ENCODE measurements at regions not wholly inside any gene's neighbourhood (a gene's known extent, or its start where the extent isn't known, plus 50 kb on each side); places are given as distances from the start of the nearest gene placed in this dataset.

GRCh38 chr1:82775406-82776000 is 974.8 kb downstream of the ADGRL2 start:
- intact Hi-C loops (cut with DNase I), result no loop called here
- H3K27me3 ChIP-seq (ENCODE audit: control insufficient read depth, insufficient read depth, low read length), result no peaks in the 10 kb centered on the region
- H3K9ac ChIP-seq (ENCODE audit: low read length in 3 of 3), result no peak overlapping the region
- TF ChIP-seq, protein P1, sequence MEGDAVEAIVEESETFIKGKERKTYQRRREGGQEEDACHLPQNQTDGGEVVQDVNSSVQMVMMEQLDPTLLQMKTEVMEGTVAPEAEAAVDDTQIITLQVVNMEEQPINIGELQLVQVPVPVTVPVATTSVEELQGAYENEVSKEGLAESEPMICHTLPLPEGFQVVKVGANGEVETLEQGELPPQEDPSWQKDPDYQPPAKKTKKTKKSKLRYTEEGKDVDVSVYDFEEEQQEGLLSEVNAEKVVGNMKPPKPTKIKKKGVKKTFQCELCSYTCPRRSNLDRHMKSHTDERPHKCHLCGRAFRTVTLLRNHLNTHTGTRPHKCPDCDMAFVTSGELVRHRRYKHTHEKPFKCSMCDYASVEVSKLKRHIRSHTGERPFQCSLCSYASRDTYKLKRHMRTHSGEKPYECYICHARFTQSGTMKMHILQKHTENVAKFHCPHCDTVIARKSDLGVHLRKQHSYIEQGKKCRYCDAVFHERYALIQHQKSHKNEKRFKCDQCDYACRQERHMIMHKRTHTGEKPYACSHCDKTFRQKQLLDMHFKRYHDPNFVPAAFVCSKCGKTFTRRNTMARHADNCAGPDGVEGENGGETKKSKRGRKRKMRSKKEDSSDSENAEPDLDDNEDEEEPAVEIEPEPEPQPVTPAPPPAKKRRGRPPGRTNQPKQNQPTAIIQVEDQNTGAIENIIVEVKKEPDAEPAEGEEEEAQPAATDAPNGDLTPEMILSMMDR (IDR thresholded peaks at IDR 0.05; ENCODE audit: borderline replicate concordance, extremely low read depth, insufficient read depth), result peak; percentile 34
- FAIRE-seq, result no peak
- no peak overlapping the region for H3K27ac ChIP-seq (ENCODE audit: low read depth in 2 of 2, low read length in 2 of 2)
- H3K36me3 ChIP-seq (ENCODE audit: control insufficient read depth in 2 of 3, insufficient read depth in 3 of 3, low read length in 3 of 3), result no peaks in the 10 kb centered on the region
- no peaks in the 10 kb centered on the region for H3K9me3 ChIP-seq (ENCODE audit: control insufficient read depth in 2 of 3, insufficient read depth in 1 of 3, low read length in 3 of 3)
- no peak overlapping the region for H3K4me3 ChIP-seq (ENCODE audit: low read length in 3 of 3)
- H3K4me1 ChIP-seq (ENCODE audit: control insufficient read depth in 2 of 3, insufficient read depth in 2 of 3, low read depth in 1 of 3, low read length in 3 of 3), result no peaks in the 10 kb centered on the region
- peak; percentile 20 to 54 (median 46) for DNase-seq

- TF ChIP-seq, protein P1 (IDR thresholded peaks at IDR 0.05; ENCODE audit: borderline replicate concordance, extremely low read depth, insufficient read depth), result no peak
- DNase-seq (no peak), FAIRE-seq (no peak)
- Histone ChIP-seq H3K4me1 (ENCODE audit: control insufficient read depth in 2 of 3, insufficient read depth in 2 of 3, low read depth in 1 of 3, low read length in 3 of 3) (no peaks in the 10 kb centered on the region), H3K36me3 (ENCODE audit: control insufficient read depth in 2 of 3, insufficient read depth in 3 of 3, low read length in 3 of 3) (no peaks in the 10 kb centered on the region), H3K9me3 (ENCODE audit: control insufficient read depth in 2 of 3, insufficient read depth in 1 of 3, low read length in 3 of 3) (no peaks in the 10 kb centered on the region), H3K9ac (ENCODE audit: low read length in 3 of 3) (no peak overlapping the region), H3K27me3 (ENCODE audit: control insufficient read depth, insufficient read depth, low read length) (no peaks in the 10 kb centered on the region), H3K4me3 (ENCODE audit: low read length in 3 of 3) (no peak overlapping the region), H3K27ac (ENCODE audit: low read depth in 2 of 2, low read length in 2 of 2) (no peak overlapping the region)
- intact Hi-C loops (cut with DNase I), result no loop called here
Measured at GRCh38 chr1:82762829-82763532, 962.2 kb downstream of the ADGRL2 start.

- intact Hi-C loops (cut with DNase I), result no loop called here
- Histone ChIP-seq H3K4me1 (ENCODE audit: control insufficient read depth in 2 of 3, insufficient read depth in 2 of 3, low read depth in 1 of 3, low read length in 3 of 3) (no peaks in the 10 kb centered on the region), H3K27ac (ENCODE audit: low read depth in 2 of 2, low read length in 2 of 2) (no peak overlapping the region), H3K36me3 (ENCODE audit: control insufficient read depth in 2 of 3, insufficient read depth in 3 of 3, low read length in 3 of 3) (no peaks in the 10 kb centered on the region), H3K27me3 (ENCODE audit: control insufficient read depth, insufficient read depth, low read length) (no peaks in the 10 kb centered on the region), H3K9ac (ENCODE audit: low read length in 3 of 3) (no peak overlapping the region), H3K4me3 (ENCODE audit: low read length in 3 of 3) (no peak overlapping the region), H3K9me3 (ENCODE audit: control insufficient read depth in 2 of 3, insufficient read depth in 1 of 3, low read length in 3 of 3) (no peaks in the 10 kb centered on the region)
- FAIRE-seq (no peak), DNase-seq (no peak)
- TF ChIP-seq, protein P1 (IDR thresholded peaks at IDR 0.05; ENCODE audit: borderline replicate concordance, extremely low read depth, insufficient read depth), result no peak
Measured at GRCh38 chr1:82759035-82759434, 958.3 kb downstream of the ADGRL2 start.
